ENCODE measurements at regions not wholly inside any gene's neighbourhood (a gene's known extent, or its start where the extent isn't known, plus 50 kb on each side); places are given as distances from the start of the nearest gene placed in this dataset.

- TF ChIP-seq ATF2 (tag by site-specific recombination; IDR thresholded peaks at IDR 0.05; ENCODE audit: low read depth) = no peak
- TF ChIP-seq ZNF580 (tag by site-specific recombination; IDR thresholded peaks at IDR 0.05) = no peak
- TF ChIP-seq HOXA7 (CRISPR knock-in tag; IDR thresholded peaks at IDR 0.05; ENCODE audit: borderline replicate concordance) = no peak
- no peak for TF ChIP-seq CTCF (tag by site-specific recombination; IDR thresholded peaks at IDR 0.05)
- no peak for TF ChIP-seq ELK4 (IDR thresholded peaks at IDR 0.05; ENCODE audit: borderline replicate concordance, low read depth, low read length)
- no peak for TF ChIP-seq REST (tag by site-specific recombination; IDR thresholded peaks at IDR 0.05)
- no peak for TF ChIP-seq MEIS1 (CRISPR knock-in tag; IDR thresholded peaks at IDR 0.05; ENCODE audit: borderline replicate concordance)
- TF ChIP-seq ZNF777 (tag by site-specific recombination; IDR thresholded peaks at IDR 0.05; ENCODE audit: borderline replicate concordance) = no peak
- TF ChIP-seq ZNF302 (tag by site-specific recombination; IDR thresholded peaks at IDR 0.05; ENCODE audit: low read depth) = no peak
Observed at GRCh38 chr13:73571376-73571775, 512.6 kb downstream of the KLF5 start.

All from HEK293 (cell line).